ENCODE measurements at regions not wholly inside any gene's neighbourhood (a gene's known extent, or its start where the extent isn't known, plus 50 kb on each side); places are given as distances from the start of the nearest gene placed in this dataset.

GRCh38 chr20:62575976-62576722 lies 66.2 kb upstream of the SLCO4A1 start:
- intact Hi-C loops (cut with micrococcal nuclease), result no loop called here
- no peak for ATAC-seq

More at GRCh38 chr20:62575976-62576722, 66.2 kb upstream of the SLCO4A1 start:
- ChIA-PET RAD21 (ENCODE audit: low non-redundant PET in 1 of 2, low total read pairs in 2 of 2, uncharacterized antibody in 2 of 2, unreplicated experiment in 2 of 2) (no interaction called here), POLR2A (no interaction called here), CTCF (interaction anchor here (1.4 kb wide), 1 partner anchor 48 kb away, joined by 3 read pairs; no protein-coding TSS in a partner anchor)
- Histone ChIP-seq H3K4me1 (ENCODE audit: control insufficient read depth in 1 of 2, insufficient read depth in 2 of 2, low read length in 2 of 2) (peaks cover 3 to 9% of the 10 kb centered on the region in 2 experiments; a peak in 2 of 4 replicates), H3K4me2 (ENCODE audit: low read length) (no peak overlapping the region), H4K20me1 (ENCODE audit: insufficient read depth) (no peaks in the 10 kb centered on the region), H3K9me3 (ENCODE audit: control insufficient read depth in 1 of 2, insufficient read depth in 1 of 2, low read depth in 1 of 2, low read length in 2 of 2) (no peaks in the 10 kb centered on the region; a peak in 1 of 4 replicates), H3K36me3 (ENCODE audit: control insufficient read depth in 1 of 2, insufficient read depth in 2 of 2, low read length in 2 of 2) (no peaks in the 10 kb centered on the region), H3K27me3 (ENCODE audit: insufficient read depth, low read length) (peaks cover 14% of the 10 kb centered on the region; the same call in 1 of the 2 replicates), H2AFZ (ENCODE audit: low read depth, low read length, poor library complexity, severe bottlenecking) (no peak overlapping the region), H3K9me2 (ENCODE audit: insufficient read depth) (no peaks in the 10 kb centered on the region), H3K9ac (ENCODE audit: low read length) (no peak overlapping the region), H3K27ac (ENCODE audit: low read depth, low read length) (no peak overlapping the region), H3K79me2 (ENCODE audit: insufficient read depth, low read length) (no peaks in the 10 kb centered on the region), H3K4me3 (replicated peaks in 1 of 2; ENCODE audit: low read depth in 1 of 2, low read length in 2 of 2) (no peak overlapping the region)
- BruUV-seq (replicated peaks), result no TSS peak
- TF ChIP-seq ELF1 (IDR thresholded peaks at IDR 0.05; ENCODE audit: borderline replicate concordance, low read depth) (no peak), ATF3 (IDR thresholded peaks at IDR 0.05) (no peak), EZH2 (IDR thresholded peaks at IDR 0.05) (no peak), JUND (IDR thresholded peaks at IDR 0.05) (no peak), ZFX (IDR thresholded peaks at IDR 0.05) (no peak), RAD21 (IDR thresholded peaks at IDR 0.05; ENCODE audit: low read depth) (no peak), YY1 (IDR thresholded peaks at IDR 0.05; ENCODE audit: extremely low read depth, insufficient replicate concordance, low read depth, low read length) (no peak), CTCF (IDR thresholded peaks at IDR 0.05 in 2 of 3, conservative IDR thresholded peaks at IDR 0.05 in 1 of 3; ENCODE audit: borderline replicate concordance in 1 of 3, insufficient read depth in 1 of 3, low read depth in 2 of 3, low read length in 2 of 3) (no peak), EGR1 (IDR thresholded peaks at IDR 0.05; ENCODE audit: low read depth) (no peak), MAX (IDR thresholded peaks at IDR 0.05) (no peak), REST (IDR thresholded peaks at IDR 0.05; ENCODE audit: low read depth) (no peak), FOSL1 (IDR thresholded peaks at IDR 0.05; ENCODE audit: low read depth) (no peak), POLR2A (IDR thresholded peaks at IDR 0.05; ENCODE audit: borderline replicate concordance, extremely low read depth, insufficient read depth, insufficient read length) (no peak), SRF (IDR thresholded peaks at IDR 0.05; ENCODE audit: low read depth) (no peak), CBX3 (IDR thresholded peaks at IDR 0.05; ENCODE audit: low read depth) (no peak), ZBTB33 (IDR thresholded peaks at IDR 0.05; ENCODE audit: extremely low read depth, insufficient replicate concordance, low read length) (no peak), SP1 (IDR thresholded peaks at IDR 0.05; ENCODE audit: low read depth) (no peak)
- no peak for DNase-seq (ENCODE audit: low read depth, low spot score)
